ENCODE measurements at regions not wholly inside any gene's neighbourhood (a gene's known extent, or its start where the extent isn't known, plus 50 kb on each side); places are given as distances from the start of the nearest gene placed in this dataset.

DNA sequence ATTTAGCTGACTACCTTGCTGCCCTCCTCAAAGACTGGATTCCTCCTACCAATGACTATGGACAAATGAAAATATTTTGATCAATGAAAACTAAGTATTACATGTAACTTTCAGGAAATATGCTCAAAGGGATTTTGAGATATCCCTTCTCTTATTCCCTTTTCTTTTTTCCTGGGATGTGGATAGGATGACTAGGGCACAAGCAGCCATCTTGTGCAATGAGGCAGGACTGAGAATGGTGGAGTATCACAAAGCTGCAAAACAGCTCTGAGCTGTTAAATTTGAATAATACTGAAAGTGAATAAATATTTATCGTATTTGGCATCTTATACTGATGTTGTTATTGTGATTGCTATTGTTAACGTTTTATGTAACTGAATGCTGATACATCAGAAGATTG lies 333.1 kb upstream of the NUDT12 start:
- Histone ChIP-seq H3K4me1 (no peaks in the 10 kb centered on the region), H3K27me3 (no peaks in the 10 kb centered on the region), H3K36me3 (no peaks in the 10 kb centered on the region), H3K27ac (no peak overlapping the region), H3K9me3 (no peaks in the 10 kb centered on the region), H3K4me3 (no peak overlapping the region)
- DNase-seq (ENCODE audit: low spot score): no peak
- TF ChIP-seq, protein P1, sequence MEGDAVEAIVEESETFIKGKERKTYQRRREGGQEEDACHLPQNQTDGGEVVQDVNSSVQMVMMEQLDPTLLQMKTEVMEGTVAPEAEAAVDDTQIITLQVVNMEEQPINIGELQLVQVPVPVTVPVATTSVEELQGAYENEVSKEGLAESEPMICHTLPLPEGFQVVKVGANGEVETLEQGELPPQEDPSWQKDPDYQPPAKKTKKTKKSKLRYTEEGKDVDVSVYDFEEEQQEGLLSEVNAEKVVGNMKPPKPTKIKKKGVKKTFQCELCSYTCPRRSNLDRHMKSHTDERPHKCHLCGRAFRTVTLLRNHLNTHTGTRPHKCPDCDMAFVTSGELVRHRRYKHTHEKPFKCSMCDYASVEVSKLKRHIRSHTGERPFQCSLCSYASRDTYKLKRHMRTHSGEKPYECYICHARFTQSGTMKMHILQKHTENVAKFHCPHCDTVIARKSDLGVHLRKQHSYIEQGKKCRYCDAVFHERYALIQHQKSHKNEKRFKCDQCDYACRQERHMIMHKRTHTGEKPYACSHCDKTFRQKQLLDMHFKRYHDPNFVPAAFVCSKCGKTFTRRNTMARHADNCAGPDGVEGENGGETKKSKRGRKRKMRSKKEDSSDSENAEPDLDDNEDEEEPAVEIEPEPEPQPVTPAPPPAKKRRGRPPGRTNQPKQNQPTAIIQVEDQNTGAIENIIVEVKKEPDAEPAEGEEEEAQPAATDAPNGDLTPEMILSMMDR (IDR thresholded peaks at IDR 0.05): no peak

- no peak overlapping the region for H3K27ac ChIP-seq
- TF ChIP-seq, protein P1 (IDR thresholded peaks at IDR 0.05): no peak
- no peak for DNase-seq (ENCODE audit: low spot score)
- H3K4me1 ChIP-seq: no peaks in the 10 kb centered on the region
- H3K27me3 ChIP-seq: no peaks in the 10 kb centered on the region
- no peaks in the 10 kb centered on the region for H3K36me3 ChIP-seq
- no peaks in the 10 kb centered on the region for H3K9me3 ChIP-seq
- H3K4me3 ChIP-seq: no peak overlapping the region
These were observed 332.3 kb upstream of the NUDT12 start for GRCh38 chr5:103894882-103895281.

- TF ChIP-seq, protein P1 (IDR thresholded peaks at IDR 0.05): no peak
- DNase-seq (ENCODE audit: low spot score): no peak
- H3K36me3 ChIP-seq: no peaks in the 10 kb centered on the region
- no peak overlapping the region for H3K27ac ChIP-seq
- no peaks in the 10 kb centered on the region for H3K27me3 ChIP-seq
- no peaks in the 10 kb centered on the region for H3K4me1 ChIP-seq
- H3K9me3 ChIP-seq: no peaks in the 10 kb centered on the region
- H3K4me3 ChIP-seq: no peak overlapping the region
These were observed 328.6 kb upstream of the NUDT12 start for GRCh38 chr5:103891151-103891550.

DNA sequence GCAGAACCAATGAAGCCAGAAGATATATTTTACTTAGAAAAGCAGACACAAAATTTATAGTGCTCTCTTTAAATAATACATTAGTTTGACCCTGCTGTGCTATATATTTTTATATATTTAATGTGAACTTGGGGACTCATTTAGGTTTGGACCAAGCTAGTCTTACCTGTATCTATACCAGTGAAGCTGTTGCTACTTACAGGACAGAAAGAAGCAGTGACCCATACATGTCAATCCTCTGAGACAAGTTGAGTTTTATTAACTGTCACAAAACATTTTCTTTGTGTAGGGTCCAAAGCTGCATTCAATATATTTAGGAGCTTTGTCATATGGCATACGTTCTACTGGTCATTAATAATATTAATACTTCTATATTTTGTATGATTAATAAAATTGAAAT lies 327.7 kb upstream of the NUDT12 start:
- H3K36me3 ChIP-seq: no peaks in the 10 kb centered on the region
- H3K4me3 ChIP-seq: no peak overlapping the region
- TF ChIP-seq, protein P1 (IDR thresholded peaks at IDR 0.05): no peak
- no peak overlapping the region for H3K27ac ChIP-seq
- H3K9me3 ChIP-seq: no peaks in the 10 kb centered on the region
- DNase-seq (ENCODE audit: low spot score): no peak
- H3K27me3 ChIP-seq: no peaks in the 10 kb centered on the region
- no peaks in the 10 kb centered on the region for H3K4me1 ChIP-seq

GRCh38 chr5:103889500-103890209 lies 327.1 kb upstream of the NUDT12 start:
- no peaks in the 10 kb centered on the region for H3K9me3 ChIP-seq
- H3K4me3 ChIP-seq: no peak overlapping the region
- no peak for DNase-seq (ENCODE audit: low spot score)
- no peaks in the 10 kb centered on the region for H3K36me3 ChIP-seq
- H3K27ac ChIP-seq: no peak overlapping the region
- no peaks in the 10 kb centered on the region for H3K4me1 ChIP-seq
- H3K27me3 ChIP-seq: no peaks in the 10 kb centered on the region
- TF ChIP-seq, protein P1 (IDR thresholded peaks at IDR 0.05): no peak

DNA sequence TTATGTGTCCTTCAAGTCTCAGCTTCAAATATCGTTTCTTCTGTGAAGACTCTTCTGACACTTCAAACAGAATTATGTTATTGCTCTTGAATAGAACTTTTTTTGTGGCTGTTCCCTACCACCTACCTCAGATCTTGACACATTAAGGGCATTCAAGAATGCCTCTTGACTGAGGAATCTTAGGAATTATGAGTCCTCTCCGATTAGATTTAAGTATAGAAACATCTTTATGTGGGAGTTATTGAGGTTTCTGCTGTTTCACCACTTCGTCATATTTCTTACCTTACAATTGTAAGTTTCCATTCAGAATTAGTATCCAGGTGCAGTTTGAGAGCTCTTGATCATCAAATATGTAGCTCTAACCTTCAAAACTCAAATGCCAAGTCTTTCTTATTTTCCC lies 324.2 kb upstream of the NUDT12 start:
- H3K4me3 ChIP-seq: no peak overlapping the region
- no peaks in the 10 kb centered on the region for H3K27me3 ChIP-seq
- H3K9me3 ChIP-seq: no peaks in the 10 kb centered on the region
- DNase-seq (ENCODE audit: low spot score): no peak
- no peaks in the 10 kb centered on the region for H3K4me1 ChIP-seq
- H3K27ac ChIP-seq: no peak overlapping the region
- TF ChIP-seq, protein P1 (IDR thresholded peaks at IDR 0.05): no peak
- no peaks in the 10 kb centered on the region for H3K36me3 ChIP-seq
